Erythroblast (primary cell): ENCODE measurements at regions not wholly inside any gene's neighbourhood (a gene's known extent, or its start where the extent isn't known, plus 50 kb on each side); places are given as distances from the start of the nearest gene placed in this dataset.
"Not testable (repeated sequence)": the region's sequence is repeated elsewhere in the genome, so short reads cannot be mapped to it uniquely, and the experiment has no call there.

Experiments
- DNase-seq, 2 experiments: peaks; one replicate each; lab custom pipeline; 2025; lab: John Stamatoyannopoulos, UW
- GATA1 ChIP-seq: IDR thresholded peaks from 2 replicates; pipeline ENCODE4 v1.6.1; 2011; ENCODE audit warnings: low read depth, mild to moderate bottlenecking, control low read depth, low read length, moderate library complexity
- POLR2A ChIP-seq: IDR thresholded peaks from 2 replicates; pipeline ENCODE4 v1.6.1; 2011; ENCODE audit warnings: mild to moderate bottlenecking, low read length

DNA sequence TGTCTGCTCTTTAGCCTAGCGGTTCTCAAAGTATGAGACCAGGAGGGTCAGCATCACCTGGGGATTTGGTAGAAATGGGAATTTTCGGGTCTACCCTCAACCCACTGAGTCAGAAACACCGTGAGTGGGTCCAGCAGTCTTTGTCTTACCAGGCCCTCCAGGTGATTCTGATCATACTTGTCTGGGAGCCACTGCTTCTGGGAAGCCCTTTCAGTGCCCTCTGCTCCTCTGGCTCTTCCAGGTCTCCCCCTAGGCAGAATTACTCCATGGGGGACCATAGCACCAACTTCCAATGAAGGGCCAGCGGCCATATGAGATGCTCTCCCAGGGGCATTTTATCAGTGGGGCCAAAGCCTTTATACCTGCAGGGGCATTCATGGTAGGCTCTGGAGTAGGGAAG, 81.0 kb upstream of the ETV3 start:
- DNase-seq = no peak
- no peak for TF ChIP-seq POLR2A
- TF ChIP-seq GATA1 = no peak

DNA sequence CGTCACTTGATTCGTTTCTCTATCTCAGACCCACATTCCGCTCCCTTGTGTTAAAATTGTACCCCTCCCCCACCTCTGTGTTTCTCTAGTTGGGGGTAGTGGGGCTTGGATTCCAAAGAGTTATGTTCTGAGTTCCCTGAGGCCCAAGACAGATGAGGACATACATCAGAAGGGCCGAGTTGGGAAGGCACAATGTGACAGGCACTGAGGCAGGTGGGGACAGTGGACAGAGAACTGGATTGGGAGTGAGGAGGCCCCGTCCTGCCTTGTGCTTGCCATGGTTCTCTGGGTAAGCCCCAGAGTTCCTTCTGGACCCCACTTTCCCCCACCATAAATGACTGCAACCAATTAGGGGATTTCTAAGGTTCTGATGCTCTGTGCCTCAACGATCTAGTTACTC, 80.5 kb upstream of the ETV3 start:
- DNase-seq = no peak
- TF ChIP-seq GATA1 = no peak
- TF ChIP-seq POLR2A = no peak

DNA sequence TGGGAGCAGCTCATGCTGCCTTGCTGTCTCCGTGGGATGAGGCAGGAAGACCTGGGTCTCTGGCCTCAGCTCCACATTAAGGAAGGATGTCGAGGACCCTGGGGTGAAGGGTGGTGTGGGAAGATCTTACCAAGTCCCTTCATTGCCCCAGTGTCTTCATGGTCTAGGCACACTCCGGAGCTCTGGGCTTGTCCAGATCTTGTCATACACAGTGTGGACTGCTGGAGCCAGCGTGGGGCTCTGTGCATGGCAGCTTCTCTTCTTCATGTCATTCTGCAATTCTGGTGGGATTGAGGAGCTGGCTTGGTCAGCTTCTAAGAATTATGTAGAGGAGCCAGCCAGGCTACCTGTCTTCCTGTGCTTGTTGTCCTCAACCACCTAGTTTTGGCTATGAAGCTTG, 79.3 kb upstream of the ETV3 start:
- TF ChIP-seq POLR2A = no peak
- TF ChIP-seq GATA1 = no peak
- no peak for DNase-seq

DNA sequence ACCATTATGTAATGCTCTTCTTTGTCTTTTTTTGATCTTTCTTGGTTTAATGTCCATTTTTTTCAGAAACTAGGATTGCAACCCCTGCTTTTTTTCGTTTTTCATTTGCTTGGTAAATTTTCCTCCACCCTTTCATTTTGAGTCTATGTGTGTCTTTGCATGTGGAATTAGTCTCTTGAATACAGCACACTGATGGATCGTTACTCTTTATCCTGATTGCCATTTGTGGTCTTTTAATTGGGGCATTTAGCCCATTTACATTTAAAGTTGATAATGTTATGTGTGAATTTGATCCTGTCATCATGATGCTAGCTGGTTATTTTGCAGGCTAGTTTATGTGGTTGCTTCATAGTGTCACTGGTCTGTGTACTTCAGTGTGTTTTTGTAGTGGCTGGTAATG, 75.6 kb upstream of the ETV3 start:
- DNase-seq = no peak
- TF ChIP-seq POLR2A = no peak
- TF ChIP-seq GATA1 = no peak

DNA sequence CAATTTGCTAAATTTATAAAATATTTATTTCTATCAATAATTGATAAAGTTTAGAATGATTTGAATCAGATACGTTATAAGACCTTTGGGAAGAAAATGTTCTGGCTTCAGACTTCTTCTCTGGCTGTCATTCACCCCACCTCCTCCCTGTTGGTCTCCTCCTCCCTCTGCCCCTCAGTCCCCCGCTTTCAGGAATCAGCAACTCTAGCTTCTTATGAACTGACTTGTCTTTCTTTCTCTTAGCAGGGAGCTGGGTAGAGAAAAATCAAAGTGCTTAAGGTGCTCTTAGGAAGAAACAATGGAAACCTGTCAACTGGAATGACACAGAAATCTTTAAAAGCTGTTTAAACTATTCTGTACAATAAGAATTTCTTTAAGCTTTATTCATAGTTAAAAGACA, 71.3 kb upstream of the ETV3 start:
- no peak for DNase-seq
- TF ChIP-seq GATA1 (no peak), POLR2A (no peak)

DNA sequence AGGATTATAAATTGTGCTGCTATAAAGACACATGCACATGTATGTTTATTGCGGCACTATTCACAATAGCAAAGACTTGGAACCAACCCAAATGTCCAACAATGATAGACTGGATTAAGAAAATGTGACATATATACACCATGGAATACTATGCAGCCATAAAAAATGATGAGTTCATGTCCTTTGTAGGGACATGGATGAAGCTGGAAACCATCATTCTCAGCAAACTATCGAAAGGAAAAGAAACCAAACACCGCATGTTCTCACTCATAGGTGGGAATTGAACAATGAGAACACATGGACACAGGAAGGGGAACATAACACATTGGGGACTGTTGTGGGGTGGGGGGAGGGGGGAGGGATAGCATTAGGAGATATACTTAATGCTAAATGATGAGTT, 67.8 kb upstream of the ETV3 start:
- DNase-seq = not testable (repeated sequence)

DNA sequence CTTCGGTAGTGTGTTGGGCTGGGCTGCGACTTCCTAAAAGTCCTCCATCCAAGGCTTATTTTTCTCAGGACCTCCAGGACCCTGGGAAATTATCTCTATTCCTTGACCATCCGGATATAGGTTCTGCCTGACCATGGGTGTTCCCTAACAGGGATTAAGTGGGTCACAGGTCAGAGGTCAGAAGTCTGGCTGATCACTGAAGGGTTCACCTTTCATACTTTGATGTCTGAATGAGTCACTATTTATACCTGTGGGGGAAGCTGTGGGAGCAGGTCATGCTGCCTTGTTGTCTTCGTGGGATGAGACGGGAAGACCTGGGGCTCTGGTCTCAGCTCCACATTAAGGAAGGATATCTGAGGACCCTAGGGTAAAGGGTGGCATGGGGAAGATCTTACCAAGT, 65.0 kb upstream of the ETV3 start:
- DNase-seq = no peak
- TF ChIP-seq POLR2A (no peak), GATA1 (no peak)

DNA sequence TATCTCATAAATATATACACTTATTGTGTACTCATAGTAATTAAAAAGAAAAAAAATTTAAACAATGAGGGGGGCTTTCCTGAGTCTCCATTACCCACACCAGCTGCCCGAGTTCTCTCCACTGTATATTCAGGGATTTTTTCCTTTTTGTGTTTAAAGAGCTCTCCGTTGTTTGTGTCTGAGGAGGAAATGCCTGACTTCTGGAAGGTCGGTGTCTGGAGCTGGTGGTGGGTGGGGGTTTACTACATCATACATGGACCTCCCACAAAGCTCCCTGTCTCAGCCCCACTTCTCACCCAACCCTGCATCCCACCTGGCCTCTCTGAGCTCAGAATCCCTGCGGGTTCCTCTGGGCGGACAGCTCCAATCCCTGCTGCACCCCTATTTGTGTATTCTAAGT, 64.1 kb upstream of the ETV3 start:
- DNase-seq = no peak
- no peak for TF ChIP-seq POLR2A
- TF ChIP-seq GATA1 = no peak

DNA sequence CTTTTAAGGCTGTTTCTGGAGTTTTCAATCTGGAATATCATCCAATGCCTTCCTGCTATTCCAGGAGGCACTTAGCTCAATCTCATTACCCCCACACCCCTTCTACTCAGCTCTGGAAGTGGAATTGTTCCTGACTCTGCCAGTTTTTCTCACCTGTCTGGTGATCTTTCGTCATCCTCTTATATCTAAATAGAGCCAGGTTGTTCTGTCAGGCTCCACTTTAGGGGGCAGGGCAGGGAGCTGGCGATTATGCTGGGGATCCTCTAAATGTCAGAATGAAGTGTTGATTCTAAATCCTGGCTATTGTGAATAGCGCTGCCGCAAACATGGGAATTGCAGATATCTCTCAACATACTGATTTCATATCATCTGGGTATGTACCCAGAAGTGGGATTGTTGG, 63.6 kb upstream of the ETV3 start:
- TF ChIP-seq GATA1 (no peak), POLR2A (no peak)
- no peak for DNase-seq

DNA sequence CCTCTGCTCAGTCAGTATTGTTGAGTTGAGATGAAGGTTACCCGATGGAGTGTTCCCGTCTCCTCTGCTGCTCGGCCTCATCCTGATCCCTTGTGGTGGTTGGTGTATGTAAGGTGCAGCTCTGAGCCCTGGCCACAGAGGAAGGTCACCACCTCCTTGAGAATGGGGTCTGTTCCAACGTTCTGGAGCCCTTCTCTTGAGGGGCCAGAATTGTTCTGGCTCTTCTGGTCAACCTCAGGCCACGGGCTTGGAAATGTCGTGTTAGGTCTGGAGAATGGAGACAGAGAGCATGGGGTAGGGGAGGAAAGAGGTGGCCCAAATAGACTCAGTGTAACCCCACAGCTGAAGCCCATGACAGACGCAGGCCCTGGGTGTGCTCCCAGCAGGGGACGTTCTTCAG, 62.3 kb upstream of the ETV3 start:
- TF ChIP-seq POLR2A = no peak
- TF ChIP-seq GATA1 = no peak
- no peak for DNase-seq

DNA sequence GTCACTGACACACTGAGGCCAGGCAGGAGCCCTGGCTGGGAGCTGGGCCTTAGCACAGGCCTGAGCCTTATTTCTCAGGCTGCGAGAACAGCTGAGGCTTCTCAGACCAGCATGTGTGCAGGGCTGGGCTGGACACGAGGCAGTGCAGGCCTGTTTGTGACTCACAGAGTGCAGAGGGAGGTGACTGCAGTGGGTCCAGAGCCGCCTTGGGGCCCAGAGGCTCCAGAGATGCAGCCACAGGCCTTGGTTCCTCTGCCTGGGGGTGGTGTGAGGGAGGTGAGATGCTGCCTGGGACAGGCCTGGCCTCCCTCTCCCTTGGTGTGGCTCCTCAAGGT, 61.2 kb upstream of the ETV3 start:
- no peak for DNase-seq
- TF ChIP-seq GATA1 (no peak), POLR2A (no peak)

DNA sequence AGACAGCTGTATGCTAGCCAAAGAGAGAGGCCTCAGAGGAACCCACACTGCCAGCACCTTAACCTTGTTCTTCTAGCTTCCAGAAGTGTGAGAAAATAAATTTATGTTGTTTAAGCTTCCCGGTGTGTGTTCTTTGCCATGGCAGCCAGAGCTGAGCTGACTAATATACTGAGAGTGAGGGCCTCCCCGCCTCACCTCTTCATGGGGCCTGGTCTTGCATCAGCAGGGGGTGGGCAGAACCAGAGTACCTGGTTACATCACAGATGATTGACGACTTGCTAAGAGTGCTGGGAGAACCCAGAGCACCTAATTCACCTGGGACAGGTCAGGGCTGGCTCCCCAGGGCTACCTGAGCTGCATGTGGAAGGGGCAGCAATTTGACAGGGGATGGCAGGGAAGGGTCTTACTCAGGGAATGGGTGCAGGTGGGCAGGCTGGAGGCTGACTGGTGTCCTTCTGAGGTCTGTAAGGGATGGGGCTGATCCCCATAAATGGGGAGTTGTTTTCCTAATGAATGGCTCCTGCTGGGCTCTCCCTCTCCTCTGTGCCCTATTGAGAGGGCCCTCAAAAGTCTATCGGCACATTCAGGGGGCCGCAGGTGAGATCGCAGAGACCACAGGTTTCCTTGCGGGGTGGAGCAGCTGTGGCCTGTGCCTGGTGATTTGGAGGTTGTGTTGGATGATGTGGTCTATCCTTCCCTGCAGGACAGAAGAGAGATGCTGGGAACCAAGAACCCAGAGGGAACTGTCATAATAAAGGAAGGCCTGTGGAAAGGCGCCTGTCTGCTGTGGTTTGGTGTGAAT, 60.6 kb upstream of the ETV3 start:
- TF ChIP-seq POLR2A = no peak
- no peak for DNase-seq

DNA sequence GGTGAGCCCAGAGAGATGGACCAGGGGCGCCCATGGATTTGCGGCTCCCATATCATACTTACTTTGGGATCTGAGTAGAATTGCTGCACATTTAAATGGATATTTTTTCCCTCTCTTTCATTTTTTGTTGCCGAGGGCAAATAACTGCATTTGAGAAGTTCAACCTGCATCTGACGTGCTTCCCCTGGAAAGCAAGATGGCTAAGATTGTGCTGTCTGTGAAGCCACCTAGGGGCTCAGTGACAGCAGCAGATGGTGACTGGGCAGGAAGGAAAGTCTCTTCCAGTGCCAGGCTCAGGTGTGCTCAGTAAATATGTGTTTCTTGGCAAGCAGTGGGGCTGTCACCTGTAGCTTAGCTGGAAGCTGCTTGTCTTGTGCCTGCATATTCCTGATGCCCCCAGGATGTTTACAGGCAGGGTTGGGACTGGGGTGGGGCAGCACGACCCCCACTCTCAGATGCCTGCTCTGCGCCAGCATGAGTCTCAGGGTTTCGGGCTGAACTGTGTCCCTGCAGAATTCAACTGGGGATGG, 59.8 kb upstream of the ETV3 start:
- TF ChIP-seq GATA1 = no peak
- no peak for TF ChIP-seq POLR2A

DNA sequence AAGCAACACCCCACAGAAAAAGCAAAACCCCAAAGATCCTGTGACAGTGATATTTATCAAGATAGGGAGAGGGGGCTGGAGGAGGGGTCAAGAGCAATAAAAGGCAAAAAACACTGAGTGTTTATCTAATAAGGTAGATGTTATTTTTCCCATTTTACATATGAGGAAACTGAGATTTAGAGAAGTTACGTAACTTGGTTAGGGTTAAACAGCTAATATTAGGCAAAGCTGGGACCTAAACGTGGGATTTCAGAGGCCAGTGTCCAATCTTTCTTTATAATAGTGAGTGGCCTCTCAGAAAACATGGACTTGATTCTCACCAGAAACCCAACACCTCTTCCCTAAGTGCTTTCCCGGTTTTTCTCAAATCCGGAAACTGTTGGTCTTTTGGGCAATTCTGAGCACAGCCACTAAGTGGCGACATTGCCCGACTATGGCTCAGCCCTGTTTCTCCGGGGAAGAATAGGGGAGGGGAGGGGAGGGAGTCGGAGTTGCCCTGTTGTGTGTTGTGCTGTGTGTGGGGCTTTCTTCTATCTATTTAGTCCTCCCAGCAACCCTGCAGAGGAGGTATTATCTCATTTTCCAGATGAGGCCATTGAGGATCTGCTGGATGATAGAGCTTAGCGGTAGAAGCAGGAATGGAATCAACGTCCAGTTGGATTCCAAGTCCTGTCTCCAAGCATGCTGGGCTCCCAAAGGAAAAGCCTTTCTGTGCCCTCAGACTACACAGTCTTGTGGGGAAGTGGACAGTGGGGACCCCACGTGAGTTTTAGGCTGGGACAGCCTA, 58.7 kb upstream of the ETV3 start:
- DNase-seq = peak in 1 of 2 experiments; percentile 27

More for the DNA sequence above, 59.8 kb upstream of the ETV3 start:
- DNase-seq = no peak

DNA sequence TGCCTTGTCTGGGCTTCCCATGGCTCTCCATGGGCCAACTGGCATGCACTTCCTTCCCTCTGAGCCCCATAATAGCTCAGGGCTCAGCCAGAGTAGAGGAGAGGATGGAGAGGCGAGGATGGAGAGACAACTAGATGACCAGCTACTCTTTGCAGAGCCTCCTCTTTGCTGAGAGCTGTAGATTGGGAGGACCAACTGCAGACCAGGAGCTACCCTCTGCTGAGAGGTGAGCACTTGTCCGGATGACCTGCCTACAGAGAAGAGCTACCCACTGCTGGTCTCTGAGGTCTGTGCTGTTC, 58.0 kb upstream of the ETV3 start:
- no peak for TF ChIP-seq POLR2A
- TF ChIP-seq GATA1 = no peak
- DNase-seq = no peak
